ACC112 (cell line): ENCODE measurements at regions not wholly inside any gene's neighbourhood (a gene's known extent, or its start where the extent isn't known, plus 50 kb on each side); places are given as distances from the start of the nearest gene placed in this dataset.

Experiments used
- H2AFZ ChIP-seq: fragments of 200-600 bp; sonication (generic); one replicate; pipeline ENCODE4 v1.6.0; 2017; ENCODE audit warnings: antibody characterized with exemption, low read length; ENCODE audit not compliant: unreplicated experiment
- H3K27ac ChIP-seq: fragments of 200-600 bp; sonication (generic); 2 replicates; pipeline ENCODE4 v1.5.1; 2014; ENCODE audit warnings: low read depth, mild to moderate bottlenecking, antibody characterized with exemption, low read length, moderate library complexity
- H3K27me3 ChIP-seq: fragments of 200-600 bp; sonication (generic); 2 replicates; pipeline ENCODE4 v1.6.1; 2014; ENCODE audit warnings: mild to moderate bottlenecking, antibody characterized with exemption, low read length, moderate library complexity, mixed read lengths; ENCODE audit not compliant: insufficient read depth
- H3K36me3 ChIP-seq: fragments of 200-600 bp; sonication (generic); 2 replicates; pipeline ENCODE4 v1.6.1; 2016; ENCODE audit warnings: mild to moderate bottlenecking, antibody characterized with exemption, low read length, moderate library complexity, mixed read lengths; ENCODE audit not compliant: insufficient read depth
- H3K4me1 ChIP-seq: fragments of 200-600 bp; sonication (generic); one replicate; pipeline ENCODE4 v1.6.1; 2016; ENCODE audit warnings: low read length, mixed read lengths; ENCODE audit not compliant: insufficient read depth, unreplicated experiment, control insufficient read depth
- H3K4me3 ChIP-seq: fragments of 200-600 bp; sonication (generic); 2 replicates; pipeline ENCODE4 v1.5.1; 2014; ENCODE audit warnings: mild to moderate bottlenecking, low read depth, low read length
- H3K79me2 ChIP-seq: fragments of 200-600 bp; sonication (generic); one replicate; pipeline ENCODE4 v1.6.0; 2016; ENCODE audit warnings: low read length; ENCODE audit not compliant: control insufficient read depth, unreplicated experiment, insufficient read depth

DNA sequence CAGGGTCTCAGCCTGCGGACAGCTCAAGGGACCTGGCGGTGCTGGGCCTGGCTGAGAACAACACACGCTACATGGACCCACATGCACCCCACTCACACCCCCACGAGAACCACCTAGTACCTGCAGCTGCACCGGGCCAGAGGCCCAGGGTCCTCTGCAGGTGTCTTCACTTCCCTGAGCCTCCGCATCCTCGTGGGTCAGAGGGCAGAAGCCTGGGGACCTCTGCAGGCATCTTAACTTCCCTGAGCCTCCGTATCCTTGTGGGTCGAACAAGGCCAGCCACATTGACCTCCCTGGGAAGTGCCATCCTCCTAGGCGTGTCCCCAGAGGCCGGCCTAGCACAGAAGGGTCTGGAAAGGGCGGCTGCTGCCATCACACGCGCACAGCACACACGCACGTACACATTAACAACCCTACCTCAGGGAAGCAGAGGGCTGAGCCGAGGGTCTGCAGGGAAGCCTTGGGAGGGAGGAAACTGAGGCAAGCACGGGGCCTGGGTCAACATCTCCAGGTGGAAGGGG, 62.5 kb upstream of the HPCAL1 start:
- H3K4me1 ChIP-seq, result peaks cover 1% of the 10 kb centered on the region
- peaks cover 17% of the 10 kb centered on the region for H3K27me3 ChIP-seq

GRCh38 chr2:10240911-10241610, 61.6 kb upstream of the HPCAL1 start:
- H2AFZ ChIP-seq, result no peak overlapping the region
- no peaks in the 10 kb centered on the region for H3K79me2 ChIP-seq
- no peak overlapping the region for H3K27ac ChIP-seq
- H3K4me1 ChIP-seq, result no peaks in the 10 kb centered on the region
- no peaks in the 10 kb centered on the region for H3K36me3 ChIP-seq
- no peak overlapping the region for H3K4me3 ChIP-seq
- H3K27me3 ChIP-seq, result peaks cover 14% of the 10 kb centered on the region

More for the DNA sequence above, 62.5 kb upstream of the HPCAL1 start:
- no peaks in the 10 kb centered on the region for H3K79me2 ChIP-seq
- H2AFZ ChIP-seq, result no peak overlapping the region
- no peak overlapping the region for H3K4me3 ChIP-seq
- H3K27ac ChIP-seq, result no peak overlapping the region
- H3K36me3 ChIP-seq, result no peaks in the 10 kb centered on the region

DNA sequence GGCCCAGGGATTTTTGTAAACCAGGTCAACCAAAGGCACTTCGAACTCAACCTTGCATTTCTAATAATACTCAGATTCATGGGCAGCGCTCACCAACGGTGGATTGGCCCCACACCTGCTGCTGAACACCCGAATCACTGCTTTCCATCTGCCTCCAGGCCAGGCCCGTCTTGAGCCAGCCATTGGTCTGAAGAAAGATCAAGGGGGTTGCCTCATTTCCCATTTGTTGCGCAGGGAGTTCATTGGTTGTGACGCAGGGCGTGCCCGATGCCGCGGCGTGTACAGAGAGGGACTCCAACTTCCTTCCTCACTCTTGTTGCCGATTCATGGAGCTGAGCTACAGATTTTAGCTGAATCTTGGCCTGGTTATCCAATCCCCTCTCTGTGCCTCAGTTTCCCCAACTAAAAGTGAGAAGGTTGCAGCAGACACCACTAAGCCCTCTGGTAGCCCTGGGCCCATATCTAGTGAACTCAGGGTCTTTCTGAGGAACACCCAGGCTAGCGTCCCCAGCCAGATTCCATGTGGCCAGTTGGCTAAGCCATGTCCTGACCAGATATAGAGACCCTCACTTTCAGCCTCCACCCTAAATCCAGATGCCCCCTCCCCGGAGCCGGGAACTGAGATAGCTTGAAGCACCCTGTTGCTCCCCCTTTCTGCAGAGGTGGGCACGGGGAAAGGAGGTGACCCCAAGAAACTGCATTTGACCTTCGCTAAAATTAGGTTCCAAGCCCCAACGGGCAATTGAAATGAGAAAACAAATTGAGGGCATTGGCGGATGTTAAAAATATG, 60.9 kb upstream of the HPCAL1 start:
- Histone ChIP-seq H3K4me1 (no peaks in the 10 kb centered on the region), H3K27ac (no peak overlapping the region), H2AFZ (no peak overlapping the region), H3K4me3 (no peak overlapping the region), H3K36me3 (no peaks in the 10 kb centered on the region), H3K79me2 (no peaks in the 10 kb centered on the region), H3K27me3 (0 out of 2 replicates have a peak, but pooled peaks cover 6% of the 10 kb centered on the region)

- H3K27ac ChIP-seq, result no peak overlapping the region
- no peaks in the 10 kb centered on the region for H3K79me2 ChIP-seq
- 0 out of 2 replicates have a peak, but pooled peaks cover 6% of the 10 kb centered on the region for H3K27me3 ChIP-seq
- no peak overlapping the region for H3K4me3 ChIP-seq
- no peaks in the 10 kb centered on the region for H3K36me3 ChIP-seq
- no peaks in the 10 kb centered on the region for H3K4me1 ChIP-seq
- no peak overlapping the region for H2AFZ ChIP-seq
Observed at GRCh38 chr2:10242451-10242850, 60.3 kb upstream of the HPCAL1 start.

- 0 out of 2 replicates have a peak, but pooled peaks cover 6% of the 10 kb centered on the region for H3K27me3 ChIP-seq
- no peaks in the 10 kb centered on the region for H3K36me3 ChIP-seq
- no peaks in the 10 kb centered on the region for H3K79me2 ChIP-seq
- H3K27ac ChIP-seq, result no peak overlapping the region
- no peak overlapping the region for H2AFZ ChIP-seq
- no peak overlapping the region for H3K4me3 ChIP-seq
- H3K4me1 ChIP-seq, result no peaks in the 10 kb centered on the region
Observed at GRCh38 chr2:10242998-10243925, 59.4 kb upstream of the HPCAL1 start.

DNA sequence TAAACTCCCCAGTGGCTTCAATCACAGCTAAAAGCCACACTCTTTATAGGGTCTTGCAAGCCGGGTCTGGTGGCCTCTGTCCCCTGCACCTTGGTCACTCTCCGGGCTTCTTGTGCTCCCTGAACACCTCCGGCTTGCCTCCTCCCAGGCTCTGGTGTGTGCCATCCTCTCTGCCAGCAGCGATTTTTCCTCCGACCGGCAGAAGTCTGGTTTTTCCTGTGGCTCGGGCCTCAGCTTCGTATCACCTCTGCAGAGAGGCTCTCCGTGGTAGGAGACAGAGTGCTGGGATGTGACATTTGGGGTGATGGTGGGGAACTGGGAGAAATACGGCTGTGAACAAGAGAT, 58.8 kb upstream of the HPCAL1 start:
- Histone ChIP-seq H3K27me3 (peaks cover 10% of the 10 kb centered on the region; the same call in 1 of the 2 replicates), H3K79me2 (no peaks in the 10 kb centered on the region), H3K4me1 (no peaks in the 10 kb centered on the region), H2AFZ (no peak overlapping the region), H3K4me3 (no peak overlapping the region), H3K36me3 (peaks cover 1% of the 10 kb centered on the region; the same call in 1 of the 2 replicates), H3K27ac (no peak overlapping the region)

GRCh38 chr2:10245021-10245420, 57.7 kb upstream of the HPCAL1 start:
- H3K27me3 ChIP-seq, result peaks cover 14% of the 10 kb centered on the region; the same call in 1 of the 2 replicates
- H3K4me1 ChIP-seq, result no peaks in the 10 kb centered on the region
- no peak overlapping the region for H3K27ac ChIP-seq
- H3K79me2 ChIP-seq, result no peaks in the 10 kb centered on the region
- no peak overlapping the region for H3K4me3 ChIP-seq
- no peak overlapping the region for H2AFZ ChIP-seq
- peaks cover 4% of the 10 kb centered on the region for H3K36me3 ChIP-seq

DNA sequence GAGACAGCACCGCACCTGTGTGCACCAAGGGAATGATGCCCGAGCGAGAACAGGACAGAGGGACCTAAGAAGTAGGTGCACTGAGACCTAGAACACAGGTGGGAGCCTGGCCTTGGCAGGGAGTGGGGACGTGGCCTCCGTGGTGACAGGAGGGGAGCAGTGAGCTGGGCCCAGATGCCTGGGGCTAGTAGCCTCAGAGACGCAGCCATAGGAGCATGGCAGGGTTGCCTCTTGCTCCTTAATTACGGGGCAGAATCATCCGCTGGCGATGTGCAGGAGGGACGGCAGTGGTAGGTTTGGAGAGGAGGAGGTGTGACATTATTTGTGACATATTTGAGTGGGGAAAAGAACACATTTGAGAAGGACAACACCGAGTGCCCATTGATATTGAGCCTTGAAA, 57.0 kb upstream of the HPCAL1 start:
- H3K27me3 ChIP-seq, result peaks cover 18% of the 10 kb centered on the region; the same call in 1 of the 2 replicates
- H3K36me3 ChIP-seq, result peaks cover 4% of the 10 kb centered on the region
- H3K4me1 ChIP-seq, result no peaks in the 10 kb centered on the region
- H3K27ac ChIP-seq, result no peak overlapping the region
- H2AFZ ChIP-seq, result no peak overlapping the region
- H3K4me3 ChIP-seq, result no peak overlapping the region
- no peaks in the 10 kb centered on the region for H3K79me2 ChIP-seq

DNA sequence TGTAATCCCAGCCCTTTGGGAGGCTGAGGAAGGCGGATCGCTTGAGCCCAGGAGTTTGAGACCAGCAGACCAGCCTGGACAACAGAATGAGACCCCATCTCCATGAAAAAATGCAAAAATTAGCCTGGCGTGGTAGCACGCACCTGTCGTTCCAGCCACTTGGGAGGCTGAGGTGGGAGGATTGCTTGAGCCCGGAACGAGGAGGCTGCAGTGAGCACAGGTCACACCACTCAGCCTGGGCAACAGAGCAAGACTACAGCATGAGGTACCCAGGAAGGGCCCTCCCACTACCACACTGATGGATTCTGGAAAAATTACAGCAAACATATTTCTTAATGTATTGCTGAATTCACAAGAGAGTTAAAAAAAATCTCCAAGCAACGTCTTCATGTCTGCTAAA, 56.3 kb upstream of the HPCAL1 start:
- H2AFZ ChIP-seq, result no peak overlapping the region
- H3K27ac ChIP-seq, result no peak overlapping the region
- no peaks in the 10 kb centered on the region for H3K4me1 ChIP-seq
- H3K36me3 ChIP-seq, result peaks cover 4% of the 10 kb centered on the region
- peaks cover 19% of the 10 kb centered on the region; the same call in 1 of the 2 replicates for H3K27me3 ChIP-seq
- no peak overlapping the region for H3K4me3 ChIP-seq
- H3K79me2 ChIP-seq, result no peaks in the 10 kb centered on the region

DNA sequence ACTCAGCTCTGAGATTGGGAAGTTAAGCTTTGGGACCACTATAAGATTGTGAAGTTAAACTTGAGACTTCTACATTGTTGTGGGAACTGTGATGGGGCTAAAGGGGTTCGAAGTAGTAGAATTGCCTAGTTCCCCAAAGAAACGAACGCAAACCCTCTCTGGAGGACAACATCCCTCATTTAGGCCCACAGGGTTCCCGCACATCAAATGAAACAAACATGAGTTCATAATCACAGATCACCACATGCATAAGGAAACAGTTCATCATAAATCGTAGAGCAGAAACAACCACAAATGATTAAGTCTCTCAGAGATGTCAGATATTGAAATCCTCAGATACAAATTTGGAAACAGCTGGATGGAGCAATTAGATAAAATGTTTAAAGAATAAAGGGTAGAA, 55.9 kb upstream of the HPCAL1 start:
- no peaks in the 10 kb centered on the region for H3K4me1 ChIP-seq
- peaks cover 19% of the 10 kb centered on the region; the same call in 1 of the 2 replicates for H3K27me3 ChIP-seq
- no peak overlapping the region for H3K27ac ChIP-seq
- no peak overlapping the region for H3K4me3 ChIP-seq
- H3K36me3 ChIP-seq, result peaks cover 4% of the 10 kb centered on the region
- no peaks in the 10 kb centered on the region for H3K79me2 ChIP-seq
- no peak overlapping the region for H2AFZ ChIP-seq
